Upper lobe of right lung (tissue), 1 donor: ENCODE measurements at regions not wholly inside any gene's neighbourhood (a gene's known extent, or its start where the extent isn't known, plus 50 kb on each side); places are given as distances from the start of the nearest gene placed in this dataset.

Source experiments
- ATAC-seq: fragments of 200-7000 bp; cut with Tn5 transposase; one replicate; pipeline ENCODE4 v1.9.1; 2020; ENCODE audit warnings: mild to moderate bottlenecking, moderate library complexity
- DNase-seq: peaks from one replicate; pipeline ENCODE4 v3.0.0-alpha.2; 2020
- H3K27ac ChIP-seq: fragments of 200-600 bp; one replicate; pipeline ENCODE4 v1.8.0; 2022
- H3K27me3 ChIP-seq: fragments of 200-600 bp; one replicate; pipeline ENCODE4 v1.8.0; 2022; ENCODE audit warnings: mild to moderate bottlenecking
- H3K36me3 ChIP-seq: fragments of 200-600 bp; one replicate; pipeline ENCODE4 v1.8.0; 2022
- H3K4me1 ChIP-seq: fragments of 200-600 bp; one replicate; pipeline ENCODE4 v1.8.0; 2022
- H3K4me3 ChIP-seq: fragments of 200-600 bp; one replicate; pipeline ENCODE4 v1.8.0; 2022; ENCODE audit warnings: mild to moderate bottlenecking
- H3K9me3 ChIP-seq: fragments of 200-600 bp; one replicate; pipeline ENCODE4 v1.8.0; 2022
- intact Hi-C: fragments of 100-400 bp; cut with DNase I; formaldehyde crosslinking; loops from one replicate; pipeline ENCODE4 v1.11.0; 2022
- TF ChIP-seq, protein P1 (sequence below): fragments of 200-600 bp; IDR thresholded peaks from one replicate; pipeline ENCODE4 v1.8.0; 2022; ENCODE audit warnings: antibody characterized with exemption
- donor health status: DM: no; HTN: yes; CAD: no; lungs with severe emphysema.

DNA sequence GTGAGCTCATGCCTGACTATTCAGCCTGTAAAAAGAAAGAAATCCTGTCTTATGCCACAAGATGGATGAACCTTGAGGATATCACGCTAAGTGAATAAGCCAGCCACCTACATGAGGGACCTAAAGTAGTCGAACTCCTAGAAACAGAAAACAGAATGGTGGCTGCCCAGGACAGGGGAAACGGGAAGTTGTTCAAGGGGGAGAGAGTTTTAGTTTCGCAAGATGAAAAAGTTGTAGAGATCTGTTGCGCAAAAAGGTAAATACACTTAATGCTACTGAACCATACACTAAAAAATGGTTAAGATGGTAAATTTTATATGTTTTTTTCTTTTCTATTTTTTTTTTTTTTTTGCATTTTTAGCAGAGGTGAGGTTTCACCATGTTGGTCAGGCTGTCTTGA is 74.1 kb upstream of the RALY start:
- ATAC-seq: peak; percentile 40
- Histone ChIP-seq H3K4me1 (no peaks in the 10 kb centered on the region), H3K36me3 (no peaks in the 10 kb centered on the region), H3K9me3 (no peaks in the 10 kb centered on the region), H3K4me3 (no peak overlapping the region), H3K27ac (no peak overlapping the region), H3K27me3 (no peaks in the 10 kb centered on the region)
- DNase-seq: no peak
- TF ChIP-seq, protein P1, sequence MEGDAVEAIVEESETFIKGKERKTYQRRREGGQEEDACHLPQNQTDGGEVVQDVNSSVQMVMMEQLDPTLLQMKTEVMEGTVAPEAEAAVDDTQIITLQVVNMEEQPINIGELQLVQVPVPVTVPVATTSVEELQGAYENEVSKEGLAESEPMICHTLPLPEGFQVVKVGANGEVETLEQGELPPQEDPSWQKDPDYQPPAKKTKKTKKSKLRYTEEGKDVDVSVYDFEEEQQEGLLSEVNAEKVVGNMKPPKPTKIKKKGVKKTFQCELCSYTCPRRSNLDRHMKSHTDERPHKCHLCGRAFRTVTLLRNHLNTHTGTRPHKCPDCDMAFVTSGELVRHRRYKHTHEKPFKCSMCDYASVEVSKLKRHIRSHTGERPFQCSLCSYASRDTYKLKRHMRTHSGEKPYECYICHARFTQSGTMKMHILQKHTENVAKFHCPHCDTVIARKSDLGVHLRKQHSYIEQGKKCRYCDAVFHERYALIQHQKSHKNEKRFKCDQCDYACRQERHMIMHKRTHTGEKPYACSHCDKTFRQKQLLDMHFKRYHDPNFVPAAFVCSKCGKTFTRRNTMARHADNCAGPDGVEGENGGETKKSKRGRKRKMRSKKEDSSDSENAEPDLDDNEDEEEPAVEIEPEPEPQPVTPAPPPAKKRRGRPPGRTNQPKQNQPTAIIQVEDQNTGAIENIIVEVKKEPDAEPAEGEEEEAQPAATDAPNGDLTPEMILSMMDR: no peak
- intact Hi-C loops: no loop called here

DNA sequence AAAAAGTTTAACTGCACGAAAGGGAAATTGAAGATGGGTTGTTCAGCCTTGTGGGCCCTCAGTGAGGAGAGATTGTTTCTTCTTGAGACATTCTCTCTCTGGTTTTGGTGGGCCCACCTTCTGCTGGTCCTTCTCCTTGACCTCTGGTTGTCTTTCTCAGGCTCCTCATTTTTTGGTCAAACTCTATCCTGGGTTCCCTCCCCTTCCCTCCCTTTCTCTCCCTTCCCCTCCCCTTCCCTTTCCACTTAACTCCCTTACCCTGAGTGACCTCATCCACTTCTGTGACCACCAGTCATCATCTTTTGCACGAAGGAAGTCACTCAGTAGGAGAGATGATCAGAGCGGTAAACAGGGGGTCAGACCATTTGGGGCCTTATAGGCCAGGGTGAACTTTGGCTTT is 71.5 kb upstream of the RALY start:
- intact Hi-C loops: no loop called here
- Histone ChIP-seq H3K27me3 (no peaks in the 10 kb centered on the region), H3K9me3 (no peaks in the 10 kb centered on the region), H3K36me3 (no peaks in the 10 kb centered on the region), H3K4me3 (no peak overlapping the region), H3K4me1 (no peaks in the 10 kb centered on the region), H3K27ac (no peak overlapping the region)
- ATAC-seq (no peak), DNase-seq (no peak)
- TF ChIP-seq, protein P1: no peak

DNA sequence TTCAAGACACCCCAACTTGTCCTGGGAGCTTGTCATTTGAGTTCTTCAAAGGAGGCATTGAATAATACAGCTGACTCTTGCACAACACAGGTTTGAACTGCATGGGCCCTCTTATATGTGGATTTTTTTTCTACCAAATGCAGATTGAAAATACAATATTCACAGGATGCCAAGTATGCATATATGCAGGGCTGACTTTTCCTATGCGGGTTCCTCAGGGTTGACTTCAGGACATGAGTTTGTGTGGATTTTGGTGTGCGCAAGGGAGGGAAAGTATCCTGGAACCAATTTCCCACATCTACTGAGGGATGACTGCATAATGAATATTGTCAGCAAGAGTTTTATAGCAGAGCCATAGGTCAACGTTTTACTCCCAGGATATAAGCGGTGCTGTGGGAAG is 70.0 kb upstream of the RALY start:
- Histone ChIP-seq H3K4me3 (no peak overlapping the region), H3K27ac (no peak overlapping the region), H3K27me3 (no peaks in the 10 kb centered on the region), H3K9me3 (no peaks in the 10 kb centered on the region), H3K36me3 (no peaks in the 10 kb centered on the region), H3K4me1 (no peaks in the 10 kb centered on the region)
- intact Hi-C loops: no loop called here
- ATAC-seq: no peak
- TF ChIP-seq, protein P1: no peak
- DNase-seq: no peak

DNA sequence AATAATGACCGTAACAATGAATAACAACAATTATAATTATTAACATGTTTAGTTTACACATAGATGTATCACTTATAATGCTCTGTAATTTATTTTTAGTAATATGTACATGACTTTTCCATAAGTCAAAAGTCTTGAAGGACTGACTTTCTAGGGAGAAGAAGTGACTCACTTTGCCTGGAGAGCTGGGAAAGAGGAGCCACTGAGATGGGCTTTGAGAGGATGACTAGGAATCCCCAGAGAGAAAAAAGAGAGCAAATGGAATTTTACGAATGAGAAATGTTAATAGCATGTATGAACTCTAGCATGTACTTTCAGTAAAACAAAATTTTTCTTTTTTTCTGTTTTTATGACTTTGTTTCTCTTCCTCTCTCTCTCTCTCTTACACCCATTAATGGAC is 67.8 kb upstream of the RALY start:
- H3K27me3 ChIP-seq: no peaks in the 10 kb centered on the region
- no peak overlapping the region for H3K27ac ChIP-seq
- TF ChIP-seq, protein P1: no peak
- DNase-seq (no peak), ATAC-seq (no peak)
- no peaks in the 10 kb centered on the region for H3K4me1 ChIP-seq
- intact Hi-C loops: no loop called here
- H3K4me3 ChIP-seq: no peak overlapping the region
- no peaks in the 10 kb centered on the region for H3K36me3 ChIP-seq
- H3K9me3 ChIP-seq: no peaks in the 10 kb centered on the region

DNA sequence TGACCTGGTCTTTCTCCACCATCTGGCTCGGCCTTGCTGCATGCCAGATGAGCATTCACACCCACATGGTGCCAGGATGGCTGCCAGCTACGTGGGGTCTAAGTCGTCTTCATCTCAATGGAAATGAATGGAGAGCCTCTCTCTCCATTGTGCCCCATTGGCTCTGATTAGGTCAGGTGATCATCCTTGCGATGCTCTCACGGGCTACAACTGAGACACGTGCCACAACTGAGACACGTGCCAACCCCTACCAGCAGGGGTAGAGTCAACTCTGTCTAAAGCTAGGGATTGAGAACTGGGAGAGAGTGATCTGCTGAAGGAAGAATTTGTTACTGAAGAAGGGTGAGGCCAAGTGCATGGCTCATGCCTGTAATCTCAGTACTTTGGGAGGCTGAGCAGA is 67.3 kb upstream of the RALY start:
- no peak for ATAC-seq
- intact Hi-C loops: no loop called here
- H3K4me3 ChIP-seq: no peak overlapping the region

DNA sequence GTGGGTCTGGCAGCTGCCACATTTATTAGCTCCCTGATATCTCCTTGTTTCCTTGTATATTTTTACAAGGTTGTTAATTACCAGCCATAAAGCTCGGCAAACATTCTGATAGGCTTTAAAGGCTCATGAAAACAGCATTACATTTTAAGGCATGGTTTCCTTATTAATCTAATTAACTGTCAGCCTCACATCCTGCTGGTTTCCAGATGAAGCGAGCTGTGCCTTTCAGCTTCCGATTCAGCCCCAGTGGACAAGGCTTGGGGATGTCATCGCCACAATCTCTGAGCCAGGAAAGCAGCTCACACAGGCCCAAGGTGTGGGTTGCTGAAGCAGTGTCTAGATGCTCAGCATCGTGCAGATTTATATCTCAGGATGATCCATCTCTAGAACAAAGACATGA is 66.0 kb upstream of the RALY start:
- intact Hi-C loops: no loop called here
- TF ChIP-seq, protein P1: no peak
- DNase-seq: no peak
- Histone ChIP-seq H3K27ac (no peak overlapping the region), H3K27me3 (no peaks in the 10 kb centered on the region), H3K36me3 (no peaks in the 10 kb centered on the region), H3K4me1 (no peaks in the 10 kb centered on the region), H3K9me3 (no peaks in the 10 kb centered on the region), H3K4me3 (no peak overlapping the region)
- ATAC-seq: no peak

More for the DNA sequence above, 67.3 kb upstream of the RALY start:
- Histone ChIP-seq H3K4me1 (no peaks in the 10 kb centered on the region), H3K27me3 (no peaks in the 10 kb centered on the region), H3K36me3 (no peaks in the 10 kb centered on the region), H3K27ac (no peak overlapping the region), H3K9me3 (no peaks in the 10 kb centered on the region)
- DNase-seq: no peak
- TF ChIP-seq, protein P1: no peak
